H1 (cell line): ENCODE measurements at regions not wholly inside any gene's neighbourhood (a gene's known extent, or its start where the extent isn't known, plus 50 kb on each side); places are given as distances from the start of the nearest gene placed in this dataset.

Experiments
- CTCF ChIA-PET: fragments of 300-600 bp; sonication (Branson Sonifier 250); formaldehyde crosslinking; loops from one replicate; lab custom pipeline; 2021; ENCODE audit not compliant: partially characterized antibody; lab: Charles Lee
- POLR2A ChIA-PET: fragments of 300-600 bp; sonication (Branson Sonifier 250); formaldehyde crosslinking; loops from one replicate; lab custom pipeline; 2021; ENCODE audit warnings: inconsistent platforms; ENCODE audit not compliant: partially characterized antibody; lab: Charles Lee
- DNase-seq, 2 experiments: peaks; one replicate each; pipeline versions ENCODE4 v3.0.0 to v3.0.0-alpha.2; 2010 to 2022; ENCODE audit warnings: low spot score in 2 of 2, low read depth in 1 of 2, mixed read lengths in 1 of 2
- FAIRE-seq: peaks from 2 replicates; lab custom pipeline; 2011; peaks lifted over from hg19 to GRCh38; lab: Jason Lieb, UNC
- H2AFZ ChIP-seq: 2 replicates; pipeline ENCODE4 v1.8.1; 2012; ENCODE audit warnings: low read length, inconsistent platforms
- H2AK5ac ChIP-seq: 2 replicates; pipeline ENCODE4 v1.6.1; 2013; ENCODE audit warnings: low read depth, low read length
- H2BK120ac ChIP-seq: replicated peaks from 2 replicates; pipeline ENCODE3; 2013; ENCODE audit warnings: low read depth, low read length, inconsistent platforms
- H2BK12ac ChIP-seq: 2 replicates; pipeline ENCODE4 v1.6.1; 2013; ENCODE audit warnings: low read depth, low read length
- H2BK15ac ChIP-seq: 2 replicates; pipeline ENCODE4 v1.6.1; 2013; ENCODE audit warnings: low read length
- H2BK20ac ChIP-seq: 2 replicates; pipeline ENCODE4 v1.6.1; 2013; ENCODE audit warnings: low read length
- H2BK5ac ChIP-seq: 2 replicates; pipeline ENCODE4 v1.6.1; 2013; ENCODE audit warnings: low read depth, low read length
- H3K14ac ChIP-seq: 2 replicates; pipeline ENCODE4 v1.6.1; 2013; ENCODE audit warnings: inconsistent platforms; ENCODE audit not compliant: insufficient read length
- H3K18ac ChIP-seq: 2 replicates; pipeline ENCODE4 v1.6.1; 2013; ENCODE audit warnings: low read length; ENCODE audit errors: extremely low read depth
- H3K23ac ChIP-seq: 2 replicates; pipeline ENCODE4 v1.6.1; 2013; ENCODE audit warnings: inconsistent platforms; ENCODE audit not compliant: insufficient read length
- H3K23me2 ChIP-seq: 2 replicates; pipeline ENCODE4 v1.6.1; 2013; ENCODE audit warnings: low read depth, low read length
- H3K27ac ChIP-seq: 2 replicates; pipeline ENCODE4 v1.6.1; 2011; ENCODE audit warnings: low read depth, low read length, inconsistent platforms
- H3K27me3 ChIP-seq, 4 experiments: replicated peaks in 1 of 4; 1 replicate in 1 of 4; 2 replicates in 3 of 4; pipeline versions ENCODE4 v1.6.1 to v1.8.1; 2011 to 2013; ENCODE audit warnings: low read length in 3 of 4, mild to moderate bottlenecking in 3 of 4, inconsistent platforms in 2 of 4, mixed read lengths in 2 of 4, moderate library complexity in 1 of 4; ENCODE audit not compliant: control insufficient read depth in 3 of 4, insufficient read depth in 3 of 4; ENCODE audit errors: extremely low read depth in 1 of 4
- H3K36me3 ChIP-seq, 4 experiments: 2 replicates each; pipeline versions ENCODE4 v1.6.1 to v1.8.1; 2011 to 2013; ENCODE audit warnings: mild to moderate bottlenecking in 4 of 4, low read length in 3 of 4, moderate library complexity in 2 of 4, control low read depth in 1 of 4, inconsistent platforms in 1 of 4; ENCODE audit not compliant: insufficient read depth in 4 of 4, control insufficient read depth in 2 of 4
- H3K4ac ChIP-seq: replicated peaks from 2 replicates; pipeline ENCODE3; 2013; ENCODE audit warnings: low read length, low read depth, mixed read lengths, inconsistent platforms; ENCODE audit not compliant: insufficient read length
- H3K4me1 ChIP-seq, 4 experiments: replicated peaks in 1 of 4; 1 replicate in 1 of 4; 2 replicates in 3 of 4; pipeline versions ENCODE4 v1.6.1 to v1.8.1; 2011 to 2013; ENCODE audit warnings: low read length in 3 of 4, inconsistent platforms in 2 of 4, mixed read lengths in 1 of 4; ENCODE audit not compliant: insufficient read depth in 4 of 4, control insufficient read depth in 3 of 4
- H3K4me2 ChIP-seq, 2 experiments: 2 replicates each; pipeline versions ENCODE4 v1.6.1 to v1.8.1; 2011 to 2013; ENCODE audit warnings: low read depth in 2 of 2, low read length in 2 of 2, control low read depth in 1 of 2, inconsistent platforms in 1 of 2, mild to moderate bottlenecking in 1 of 2; ENCODE audit not compliant: insufficient read depth in 1 of 2
- H3K4me3 ChIP-seq, 4 experiments: fragments of 200-600, 300-600 bp in 1 of 4; sonication (generic), shearing (Covaris generic), sonication (Bioruptor Twin) in 1 of 4; 2 replicates each; pipeline versions ENCODE4 v1.5.1 to v1.8.1; 2011 to 2016; ENCODE audit warnings: low read length in 4 of 4, low read depth in 3 of 4, control low read depth in 2 of 4, inconsistent platforms in 2 of 4, mild to moderate bottlenecking in 2 of 4, mixed read lengths in 1 of 4, moderate library complexity in 1 of 4; ENCODE audit not compliant: insufficient read depth in 2 of 4; ENCODE audit errors: extremely low read depth in 1 of 4
- H3K56ac ChIP-seq: replicated peaks from 2 replicates; pipeline ENCODE3; 2013; ENCODE audit warnings: low read depth, mild to moderate bottlenecking, mixed read lengths, low read length, inconsistent platforms; ENCODE audit not compliant: insufficient read length
- H3K79me1 ChIP-seq: 2 replicates; pipeline ENCODE4 v1.6.1; 2013; ENCODE audit warnings: low read depth, low read length, control low read depth
- H3K79me2 ChIP-seq, 2 experiments: 2 replicates each; pipeline versions ENCODE4 v1.6.1 to v1.8.1; 2012 to 2013; ENCODE audit warnings: low read length in 2 of 2, mild to moderate bottlenecking in 2 of 2, inconsistent platforms in 1 of 2; ENCODE audit not compliant: insufficient read depth in 2 of 2, control insufficient read depth in 1 of 2
- H3K9ac ChIP-seq, 4 experiments: replicated peaks in 1 of 4; 1 replicate in 1 of 4; 2 replicates in 3 of 4; pipeline versions ENCODE4 v1.6.1 to v1.8.1; 2011 to 2013; ENCODE audit warnings: low read depth in 3 of 4, low read length in 3 of 4, control low read depth in 2 of 4, mild to moderate bottlenecking in 2 of 4, moderate library complexity in 2 of 4, inconsistent platforms in 1 of 4; ENCODE audit errors: extremely low read depth in 1 of 4
- H3K9me3 ChIP-seq, 2 experiments: 2 replicates each; pipeline versions ENCODE4 v1.6.1 to v1.8.1; 2012 to 2013; ENCODE audit warnings: mild to moderate bottlenecking in 2 of 2, moderate library complexity in 2 of 2, control low read depth in 1 of 2, inconsistent platforms in 1 of 2, low read depth in 1 of 2, low read length in 1 of 2, mixed read lengths in 1 of 2; ENCODE audit not compliant: insufficient read depth in 2 of 2
- H4K20me1 ChIP-seq, 2 experiments: replicated peaks in 1 of 2; 2 replicates each; pipeline versions ENCODE3 to v1.8.1; 2011 to 2013; ENCODE audit warnings: inconsistent platforms in 2 of 2, low read length in 2 of 2, mild to moderate bottlenecking in 1 of 2; ENCODE audit not compliant: insufficient read depth in 2 of 2, control insufficient read depth in 1 of 2
- H4K5ac ChIP-seq: 2 replicates; pipeline ENCODE4 v1.6.1; 2013; ENCODE audit warnings: low read length, low read depth, mixed read lengths, inconsistent platforms; ENCODE audit not compliant: insufficient read length
- H4K8ac ChIP-seq: 2 replicates; pipeline ENCODE4 v1.8.0; 2013; ENCODE audit warnings: mild to moderate bottlenecking, moderate library complexity, low read length, inconsistent platforms; ENCODE audit not compliant: insufficient read depth; ENCODE audit errors: extremely low read depth
- H4K91ac ChIP-seq: replicated peaks from 2 replicates; pipeline ENCODE3; 2013; ENCODE audit warnings: low read length, mixed read lengths, inconsistent platforms; ENCODE audit not compliant: insufficient read length
- SIN3A ChIP-seq, 2 experiments: IDR thresholded peaks in 1 of 2; conservative IDR thresholded peaks in 1 of 2; 2 replicates each; pipeline ENCODE4 v1.6.1; 2011 to 2012; ENCODE audit warnings: low read length in 2 of 2, improper control_type of control experiment in 1 of 2, low read depth in 1 of 2, mild to moderate bottlenecking in 1 of 2
- SIX5 ChIP-seq: IDR thresholded peaks from 2 replicates; pipeline ENCODE4 v1.6.1; 2011; ENCODE audit warnings: mild to moderate bottlenecking, low read depth, low read length
- WGBS, 2 experiments: shearing (Covaris generic) in 1 of 2; methylation state at CpG; one replicate each; pipeline versions ENCODE4 v1.1.6 to v1.1.7; 2013 to 2015; ENCODE audit warnings: low lambda C conversion rate in 2 of 2, mixed read lengths in 2 of 2, inconsistent platforms in 1 of 2, low coverage in 1 of 2, missing lambda C conversion rate in 1 of 2; ENCODE audit not compliant: insufficient replicate concordance in 2 of 2, insufficient coverage in 1 of 2, insufficient read length in 1 of 2; ENCODE audit errors: extremely low coverage in 1 of 2, missing lambda C conversion rate in 1 of 2; 5-methylcytosine and 5-hydroxymethylcytosine counted together

GRCh38 chr5:1734271-1734907, 65.2 kb downstream of the MRPL36 start:
- Histone ChIP-seq H3K56ac (no peak overlapping the region), H3K23me2 (no peaks in the 10 kb centered on the region), H3K4me1 (no peaks in the 10 kb centered on the region; a peak in 1 of 7 replicates), H3K18ac (no peak overlapping the region), H2AK5ac (no peak overlapping the region), H3K4me3 (no peak overlapping the region), H2BK15ac (no peak overlapping the region), H3K27ac (no peak overlapping the region), H4K91ac (no peak overlapping the region), H2BK20ac (no peak overlapping the region), H2BK12ac (no peak overlapping the region), H4K8ac (no peak overlapping the region), H3K9me3 (0 out of 4 replicates have a peak, but pooled peaks cover 0 to 1% of the 10 kb centered on the region in 2 experiments), H2AFZ (no peak overlapping the region), H3K27me3 (no peaks in the 10 kb centered on the region), H3K14ac (no peak overlapping the region), H2BK5ac (no peak overlapping the region), H3K4ac (no peak overlapping the region), H3K36me3 (no peaks in the 10 kb centered on the region), H3K79me1 (no peaks in the 10 kb centered on the region), H3K23ac (no peak overlapping the region), H4K20me1 (no peaks in the 10 kb centered on the region), H3K79me2 (no peaks in the 10 kb centered on the region), H3K9ac (no peak overlapping the region), H4K5ac (no peak overlapping the region), H3K4me2 (no peak overlapping the region), H2BK120ac (no peak overlapping the region)
- FAIRE-seq = no peak
- no peak for TF ChIP-seq SIX5
- TF ChIP-seq SIN3A (conservative IDR thresholded peaks at IDR 0.05 in 1 of 2, IDR thresholded peaks at IDR 0.05 in 1 of 2; ENCODE audit: low read depth in 1 of 2, low read length in 2 of 2) = no peak
- no peak for DNase-seq
- 84% methylated on average over 14 of the region's 18 CpGs; no CpG with 5 or more reads in 1 of the 2 experiments for WGBS, 2 experiments
- CTCF ChIA-PET = interaction anchor here (0.5 to 6.0 kb wide), 10 partner anchors 9 to 131 kb away, joined by 3 to 74 read pairs (median 6); no protein-coding TSS in a partner anchor
- POLR2A ChIA-PET = interaction anchor here (1.3 kb wide), 1 partner anchor 56 kb away, joined by 3 read pairs; no protein-coding TSS in a partner anchor
